ENCODE measurements at regions not wholly inside any gene's neighbourhood (a gene's known extent, or its start where the extent isn't known, plus 50 kb on each side); places are given as distances from the start of the nearest gene placed in this dataset.

GRCh38 chr4:45183905-45184304, 457.5 kb upstream of the GNPDA2 start:
- intact Hi-C loops (cut with DNase I) = no loop called here
- DNase-seq = peak in 1 of 42 donors; percentile 25

GRCh38 chr4:45172636-45173035, 446.3 kb upstream of the GNPDA2 start:
- intact Hi-C loops (cut with DNase I) = no loop called here
- no peak for DNase-seq

DNA sequence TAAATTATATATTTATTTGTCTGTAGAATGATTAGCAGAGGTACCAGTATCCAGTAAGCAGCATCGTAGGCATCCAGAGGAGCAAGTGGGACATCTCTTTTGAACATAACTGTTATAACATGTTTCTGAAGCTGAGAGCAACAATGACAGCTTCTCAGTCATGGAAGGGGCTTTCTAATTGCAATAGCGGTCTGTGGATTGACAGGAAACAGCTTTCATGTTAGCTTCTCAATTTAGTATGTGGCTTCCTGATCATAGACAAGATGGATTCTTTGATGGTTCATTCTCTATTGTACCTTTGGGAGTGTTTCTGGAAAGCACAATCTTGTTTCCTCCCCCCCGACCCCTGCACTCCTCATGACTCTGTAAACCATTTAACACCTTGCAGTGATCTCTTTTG, 434.6 kb upstream of the GNPDA2 start:
- no peak for DNase-seq
- intact Hi-C loops (cut with DNase I) = no loop called here

DNA sequence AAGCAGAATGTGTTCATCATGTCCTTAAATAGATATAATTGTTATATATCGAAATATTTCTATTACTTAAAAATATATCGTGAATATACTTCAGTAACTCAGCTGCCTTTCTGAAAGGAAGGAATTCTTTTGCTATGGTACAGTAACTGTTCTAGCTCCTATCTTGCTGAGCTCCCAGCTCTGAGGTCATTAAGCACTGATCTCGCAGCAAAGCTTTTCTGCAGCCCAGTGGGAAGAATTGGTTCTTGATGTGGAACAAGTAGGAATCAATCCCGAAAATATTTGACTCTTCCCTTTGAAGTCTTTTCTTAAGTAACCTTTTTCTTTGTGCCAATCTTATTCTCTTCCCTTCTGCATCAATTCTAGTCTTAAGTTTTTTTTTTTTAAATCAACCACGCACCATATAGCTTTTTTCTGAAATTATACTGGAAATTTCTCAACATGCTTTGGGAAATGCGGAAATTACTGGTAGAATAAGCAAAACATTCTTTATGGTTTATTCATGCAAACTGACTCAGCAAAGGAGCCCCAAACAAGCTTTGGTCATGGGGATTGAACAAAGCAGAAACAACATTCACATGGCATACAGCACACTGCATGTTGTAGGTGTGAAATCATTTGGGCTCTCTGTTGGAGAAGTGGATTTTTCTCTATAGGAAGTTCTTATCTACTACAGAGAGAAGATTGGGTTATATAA, 428.9 kb upstream of the GNPDA2 start:
- intact Hi-C loops (cut with DNase I) = no loop called here

DNA sequence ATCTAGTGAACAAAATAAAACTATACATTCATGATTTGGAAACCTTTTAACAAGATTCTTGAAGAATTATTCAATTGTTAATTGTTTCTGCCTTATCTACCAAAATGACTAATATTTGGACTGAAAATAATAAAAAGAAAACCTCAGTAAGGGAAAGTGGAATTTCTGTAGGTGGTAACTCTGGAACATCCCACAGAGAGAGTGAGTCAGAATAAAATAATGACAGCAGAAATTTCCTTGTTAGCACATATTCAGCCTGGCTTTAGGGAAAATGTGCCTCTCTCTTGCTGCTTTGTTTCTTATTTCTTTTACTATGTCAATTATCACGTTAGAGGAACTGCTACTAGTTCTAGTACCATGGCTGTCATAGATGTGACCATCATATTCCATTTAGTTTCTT, 421.5 kb upstream of the GNPDA2 start:
- peak in 1 of 42 donors; percentile 19 for DNase-seq
- intact Hi-C loops (cut with DNase I) = no loop called here

More for the DNA sequence above, 428.9 kb upstream of the GNPDA2 start:
- DNase-seq = no peak

GRCh38 chr4:45131020-45131419, 404.7 kb upstream of the GNPDA2 start:
- intact Hi-C loops (cut with DNase I) = no loop called here
- DNase-seq = no peak

DNA sequence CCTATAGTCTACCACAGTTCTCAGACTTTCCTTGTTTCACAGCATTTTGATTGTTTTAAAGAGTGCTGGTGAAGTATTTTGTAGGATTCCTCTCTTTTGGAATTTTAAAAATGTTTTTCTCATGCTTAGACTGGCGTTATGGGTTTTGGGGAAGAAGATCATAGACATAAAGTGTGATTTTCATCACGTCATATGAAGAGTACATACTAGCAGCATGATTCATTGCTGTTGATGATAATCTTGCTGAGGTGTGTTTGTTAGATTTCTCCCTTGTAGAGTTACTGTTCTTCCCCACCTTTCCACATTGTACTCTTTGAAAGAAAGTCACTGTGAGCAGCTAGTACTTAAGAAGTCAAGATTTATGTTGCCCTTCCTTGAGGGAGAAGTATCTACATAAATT, 396.1 kb upstream of the GNPDA2 start:
- intact Hi-C loops (cut with DNase I) = no loop called here
- no peak for DNase-seq

DNA sequence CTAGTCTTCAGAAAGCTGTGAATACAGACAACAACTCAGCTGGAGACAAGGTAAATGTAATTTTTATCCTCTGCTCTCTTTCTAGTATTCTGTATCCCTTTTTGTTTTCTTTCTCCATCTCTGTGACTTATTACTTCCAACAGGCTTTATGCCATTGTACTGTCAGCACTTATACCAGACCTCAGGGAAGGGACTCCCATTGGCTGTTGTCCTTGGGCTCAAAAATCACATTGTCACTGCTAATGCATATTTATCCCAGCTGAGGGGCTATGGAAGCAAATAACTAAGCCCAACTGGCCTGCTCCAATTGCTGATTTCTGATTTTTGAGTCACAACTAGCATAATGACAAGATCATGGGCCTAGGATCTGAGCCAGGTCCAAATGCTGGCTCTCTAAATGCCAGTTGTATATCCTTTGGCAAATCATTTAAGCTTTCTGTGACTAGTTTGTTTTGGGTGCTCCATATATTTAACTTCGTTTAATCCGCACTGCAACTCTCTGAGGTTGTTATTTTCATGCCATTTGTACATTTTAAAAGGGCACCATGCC, 395.1 kb upstream of the GNPDA2 start:
- DNase-seq = no peak
- intact Hi-C loops (cut with DNase I) = no loop called here

GRCh38 chr4:45120163-45120562, 393.8 kb upstream of the GNPDA2 start:
- DNase-seq = peak in 2 of 42 donors; percentile 10 to 25
- intact Hi-C loops (cut with DNase I) = no loop called here

- intact Hi-C loops (cut with DNase I) = no loop called here
- no peak for DNase-seq
Measured at GRCh38 chr4:45119376-45119775, 393.0 kb upstream of the GNPDA2 start.

DNA sequence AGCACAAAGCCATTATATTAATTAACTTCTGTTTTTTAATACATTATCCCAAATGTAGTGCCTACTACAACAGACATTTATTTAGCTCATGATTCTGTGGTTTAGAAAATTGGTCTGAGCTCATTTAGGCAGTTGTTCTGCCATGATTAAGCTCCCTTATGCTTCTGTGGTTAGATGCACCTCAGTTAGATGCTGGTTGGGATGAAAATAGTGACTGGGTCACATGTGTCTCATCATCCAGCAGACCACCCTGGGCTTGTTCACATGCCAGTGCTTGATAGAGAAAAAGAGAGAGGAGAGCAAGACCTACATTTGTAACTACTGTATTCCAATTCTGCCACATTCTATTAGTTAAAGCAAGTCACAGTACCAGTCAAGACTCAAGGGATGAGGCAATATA, 376.4 kb upstream of the GNPDA2 start:
- intact Hi-C loops (cut with DNase I) = no loop called here
- no peak for DNase-seq

DNA sequence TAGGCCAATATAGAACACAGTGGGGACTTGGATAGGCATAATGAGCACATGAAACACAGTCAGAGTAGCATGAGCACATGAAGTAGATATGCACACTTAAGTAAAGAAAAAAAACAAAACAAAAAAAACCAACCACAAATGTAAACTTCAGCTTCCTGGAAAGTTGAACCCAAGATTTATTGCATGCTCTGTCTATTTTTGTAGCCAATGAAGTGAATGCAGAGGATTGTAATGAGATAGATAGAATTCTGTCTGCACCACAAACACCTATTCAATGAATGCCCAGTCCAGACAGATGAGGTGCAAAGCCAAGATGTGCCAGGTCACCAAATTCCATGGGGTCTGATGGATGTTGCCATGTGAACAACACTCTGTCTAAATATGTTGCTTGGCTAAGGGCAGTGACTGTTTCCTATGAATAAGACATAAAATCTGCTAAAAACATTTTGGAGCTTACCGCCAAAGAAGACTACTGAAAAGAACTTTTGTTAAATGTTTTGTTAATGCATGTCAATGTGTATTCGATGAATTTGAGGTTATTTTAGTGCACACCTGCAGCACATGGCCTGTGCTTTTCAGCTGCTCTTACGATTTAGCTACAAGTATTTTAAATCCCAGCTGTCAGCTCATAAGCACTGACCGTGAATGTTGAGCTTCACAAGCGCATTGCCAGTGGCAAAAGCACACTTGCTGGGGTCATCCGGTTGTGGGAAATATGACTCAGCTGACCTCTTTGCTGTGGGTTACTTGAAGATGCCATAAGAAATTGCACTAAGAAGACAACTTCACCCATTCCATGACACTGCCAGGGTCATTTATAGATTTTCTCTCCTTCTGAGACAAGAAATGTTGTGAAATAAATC, 374.8 kb upstream of the GNPDA2 start:
- intact Hi-C loops (cut with DNase I) = no loop called here
- DNase-seq = peak in 3 of 42 donors; percentile 2 to 41 (median 9)

- intact Hi-C loops (cut with DNase I) = no loop called here
- no peak for DNase-seq
Measured at GRCh38 chr4:45099471-45099870, 373.1 kb upstream of the GNPDA2 start.

GRCh38 chr4:45094684-45095083, 368.3 kb upstream of the GNPDA2 start:
- DNase-seq = no peak
- intact Hi-C loops (cut with DNase I) = no loop called here

GRCh38 chr4:45082101-45082500, 355.7 kb upstream of the GNPDA2 start:
- peak in 9 of 42 donors; percentile 3 to 39 (median 11) for DNase-seq
- intact Hi-C loops (cut with DNase I) = no loop called here

- no peak for DNase-seq
- intact Hi-C loops (cut with DNase I) = no loop called here
Measured at GRCh38 chr4:45079616-45080015, 353.3 kb upstream of the GNPDA2 start.

- no peak for DNase-seq
- intact Hi-C loops (cut with DNase I) = no loop called here
Measured at GRCh38 chr4:45078201-45078600, 351.8 kb upstream of the GNPDA2 start.

GRCh38 chr4:45072981-45073380, 346.6 kb upstream of the GNPDA2 start:
- intact Hi-C loops (cut with DNase I) = no loop called here
- DNase-seq = no peak

GRCh38 chr4:45064741-45065140, 338.4 kb upstream of the GNPDA2 start:
- DNase-seq = no peak
- intact Hi-C loops (cut with DNase I) = no loop called here

GRCh38 chr4:45063696-45064095, 337.3 kb upstream of the GNPDA2 start:
- no peak for DNase-seq
- intact Hi-C loops (cut with DNase I) = no loop called here

Data from head of caudate nucleus (tissue), 42 donors.